Hepatocyte (in vitro differentiated cells): ENCODE measurements at regions not wholly inside any gene's neighbourhood (a gene's known extent, or its start where the extent isn't known, plus 50 kb on each side); places are given as distances from the start of the nearest gene placed in this dataset.

Experiments
- DNase-seq: peaks from one replicate; pipeline ENCODE4 v3.0.0-alpha.2; 2016; ENCODE audit warnings: low spot score
- H2AFZ ChIP-seq: fragments of 200-600 bp; sonication (generic); 2 replicates; pipeline ENCODE4 v1.6.0; 2016; ENCODE audit warnings: antibody characterized with exemption, mild to moderate bottlenecking
- H3K27ac ChIP-seq: fragments of 200-600 bp; sonication (generic); 2 replicates; pipeline ENCODE4 v1.5.1; 2016; ENCODE audit warnings: mild to moderate bottlenecking
- H3K27me3 ChIP-seq: fragments of 200-600 bp; sonication (generic); 2 replicates; pipeline ENCODE4 v1.6.1; 2016
- H3K36me3 ChIP-seq: fragments of 200-600 bp; sonication (generic); replicated peaks from 2 replicates; pipeline ENCODE4 v1.5.1; 2016; ENCODE audit warnings: low read depth; ENCODE audit not compliant: insufficient read depth
- H3K4me1 ChIP-seq: fragments of 200-600 bp; sonication (generic); 2 replicates; pipeline ENCODE4 v1.5.1; 2016; ENCODE audit warnings: mild to moderate bottlenecking, moderate library complexity; ENCODE audit not compliant: insufficient read depth
- H3K4me2 ChIP-seq: fragments of 200-600 bp; sonication (generic); 2 replicates; pipeline ENCODE4 v1.6.0; 2016
- H3K4me3 ChIP-seq: fragments of 200-600 bp; sonication (generic); 2 replicates; pipeline ENCODE4 v1.5.1; 2016; ENCODE audit warnings: mild to moderate bottlenecking
- H3K79me2 ChIP-seq: fragments of 200-600 bp; sonication (generic); 2 replicates; pipeline ENCODE4 v1.6.0; 2017; ENCODE audit warnings: mild to moderate bottlenecking
- H3K9me2 ChIP-seq: fragments of 200-600 bp; sonication (generic); replicated peaks from 2 replicates; pipeline ENCODE4 v1.6.0; 2017; ENCODE audit warnings: mild to moderate bottlenecking; ENCODE audit not compliant: insufficient read depth
- H3K9me3 ChIP-seq: fragments of 200-600 bp; sonication (generic); 2 replicates; pipeline ENCODE4 v1.5.1; 2016; ENCODE audit warnings: low read depth, mild to moderate bottlenecking
- H4K20me1 ChIP-seq: fragments of 200-600 bp; sonication (generic); 2 replicates; pipeline ENCODE4 v1.6.0; 2016; ENCODE audit warnings: mild to moderate bottlenecking; ENCODE audit not compliant: insufficient read depth, poor library complexity, severe bottlenecking
- CTCF ChIP-seq: fragments of 200-600 bp; sonication (generic); IDR thresholded peaks from 2 replicates; pipeline ENCODE4 v1.5.1; 2016; ENCODE audit warnings: antibody characterized with exemption, mild to moderate bottlenecking; ENCODE audit not compliant: poor library complexity
- EZH2 ChIP-seq: fragments of 200-600 bp; sonication (generic); IDR thresholded peaks from 2 replicates; pipeline ENCODE4 v1.6.1; 2016; ENCODE audit warnings: antibody characterized with exemption, mild to moderate bottlenecking, borderline replicate concordance
- EZH2phosphoT487 ChIP-seq: fragments of 200-600 bp; sonication (generic); IDR thresholded peaks from one replicate; pipeline ENCODE4 v1.6.1; 2018; ENCODE audit warnings: antibody characterized with exemption, mild to moderate bottlenecking, low read depth, moderate library complexity; ENCODE audit not compliant: unreplicated experiment, severe bottlenecking
- WGBS: methylation state at CpG from one replicate; pipeline ENCODE4 v1.1.6; 2016; ENCODE audit warnings: low lambda C conversion rate; ENCODE audit errors: missing lambda C conversion rate; 5-methylcytosine and 5-hydroxymethylcytosine counted together

GRCh38 chr13:29955137-29955650 is 104.8 kb upstream of the UBL3 start:
- WGBS: 87% methylated on average over 2 of the region's 2 CpGs
- no peak overlapping the region for H3K4me3 ChIP-seq
- no peaks in the 10 kb centered on the region for H3K9me3 ChIP-seq
- H4K20me1 ChIP-seq: no peaks in the 10 kb centered on the region
- no peaks in the 10 kb centered on the region for H3K79me2 ChIP-seq
- no peak for DNase-seq
- no peak overlapping the region for H2AFZ ChIP-seq
- TF ChIP-seq EZH2: no peak
- no peak for TF ChIP-seq CTCF
- TF ChIP-seq EZH2phosphoT487: no peak
- no peak overlapping the region for H3K4me2 ChIP-seq
- H3K27ac ChIP-seq: no peak overlapping the region
- H3K9me2 ChIP-seq: no peaks in the 10 kb centered on the region
- H3K27me3 ChIP-seq: no peaks in the 10 kb centered on the region
- no peaks in the 10 kb centered on the region for H3K36me3 ChIP-seq
- H3K4me1 ChIP-seq: no peaks in the 10 kb centered on the region

- H3K27ac ChIP-seq: no peak overlapping the region
- no peak for DNase-seq
- no peaks in the 10 kb centered on the region for H4K20me1 ChIP-seq
- 87% methylated on average over 23 of the region's 23 CpGs for WGBS
- no peak overlapping the region for H3K4me2 ChIP-seq
- no peak overlapping the region for H2AFZ ChIP-seq
- H3K9me2 ChIP-seq: no peaks in the 10 kb centered on the region
- H3K36me3 ChIP-seq: no peaks in the 10 kb centered on the region
- no peaks in the 10 kb centered on the region for H3K27me3 ChIP-seq
- H3K9me3 ChIP-seq: no peaks in the 10 kb centered on the region
- TF ChIP-seq EZH2phosphoT487 (no peak), CTCF (no peak), EZH2 (no peak)
- no peak overlapping the region for H3K4me3 ChIP-seq
- no peaks in the 10 kb centered on the region for H3K4me1 ChIP-seq
- H3K79me2 ChIP-seq: no peaks in the 10 kb centered on the region
Measured at GRCh38 chr13:29954082-29955028, 103.9 kb upstream of the UBL3 start.

- H2AFZ ChIP-seq: no peak overlapping the region
- DNase-seq: no peak
- TF ChIP-seq CTCF (no peak), EZH2phosphoT487 (no peak), EZH2 (no peak)
- H3K4me3 ChIP-seq: no peak overlapping the region
- H3K9me3 ChIP-seq: no peaks in the 10 kb centered on the region
- no peaks in the 10 kb centered on the region for H3K9me2 ChIP-seq
- H3K79me2 ChIP-seq: no peaks in the 10 kb centered on the region
- H3K4me2 ChIP-seq: no peak overlapping the region
- H3K27me3 ChIP-seq: no peaks in the 10 kb centered on the region
- peaks cover 2% of the 10 kb centered on the region for H3K4me1 ChIP-seq
- H4K20me1 ChIP-seq: no peaks in the 10 kb centered on the region
- H3K36me3 ChIP-seq: no peaks in the 10 kb centered on the region
- H3K27ac ChIP-seq: no peak overlapping the region
- WGBS: 94% methylated on average over 8 of the region's 8 CpGs
Measured at GRCh38 chr13:29953542-29953941, 103.1 kb upstream of the UBL3 start.
